H1 (cell line): ENCODE measurements at regions not wholly inside any gene's neighbourhood (a gene's known extent, or its start where the extent isn't known, plus 50 kb on each side); places are given as distances from the start of the nearest gene placed in this dataset.

Experiments
- CTCF ChIA-PET: fragments of 300-600 bp; sonication (Branson Sonifier 250); formaldehyde crosslinking; loops from one replicate; lab custom pipeline; 2021; ENCODE audit not compliant: partially characterized antibody; lab: Charles Lee
- POLR2A ChIA-PET: fragments of 300-600 bp; sonication (Branson Sonifier 250); formaldehyde crosslinking; loops from one replicate; lab custom pipeline; 2021; ENCODE audit warnings: inconsistent platforms; ENCODE audit not compliant: partially characterized antibody; lab: Charles Lee
- DNase-seq, 2 experiments: peaks; one replicate each; pipeline versions ENCODE4 v3.0.0 to v3.0.0-alpha.2; 2010 to 2022; ENCODE audit warnings: low spot score in 2 of 2, low read depth in 1 of 2, mixed read lengths in 1 of 2
- FAIRE-seq: peaks from 2 replicates; lab custom pipeline; 2011; peaks lifted over from hg19 to GRCh38; lab: Jason Lieb, UNC
- H2AFZ ChIP-seq: 2 replicates; pipeline ENCODE4 v1.8.1; 2012; ENCODE audit warnings: low read length, inconsistent platforms
- H2AK5ac ChIP-seq: 2 replicates; pipeline ENCODE4 v1.6.1; 2013; ENCODE audit warnings: low read depth, low read length
- H2BK120ac ChIP-seq: replicated peaks from 2 replicates; pipeline ENCODE3; 2013; ENCODE audit warnings: low read depth, low read length, inconsistent platforms
- H2BK12ac ChIP-seq: 2 replicates; pipeline ENCODE4 v1.6.1; 2013; ENCODE audit warnings: low read depth, low read length
- H2BK15ac ChIP-seq: 2 replicates; pipeline ENCODE4 v1.6.1; 2013; ENCODE audit warnings: low read length
- H2BK20ac ChIP-seq: 2 replicates; pipeline ENCODE4 v1.6.1; 2013; ENCODE audit warnings: low read length
- H2BK5ac ChIP-seq: 2 replicates; pipeline ENCODE4 v1.6.1; 2013; ENCODE audit warnings: low read depth, low read length
- H3K14ac ChIP-seq: 2 replicates; pipeline ENCODE4 v1.6.1; 2013; ENCODE audit warnings: inconsistent platforms; ENCODE audit not compliant: insufficient read length
- H3K18ac ChIP-seq: 2 replicates; pipeline ENCODE4 v1.6.1; 2013; ENCODE audit warnings: low read length; ENCODE audit errors: extremely low read depth
- H3K23ac ChIP-seq: 2 replicates; pipeline ENCODE4 v1.6.1; 2013; ENCODE audit warnings: inconsistent platforms; ENCODE audit not compliant: insufficient read length
- H3K23me2 ChIP-seq: 2 replicates; pipeline ENCODE4 v1.6.1; 2013; ENCODE audit warnings: low read depth, low read length
- H3K27ac ChIP-seq: 2 replicates; pipeline ENCODE4 v1.6.1; 2011; ENCODE audit warnings: low read depth, low read length, inconsistent platforms
- H3K27me3 ChIP-seq, 4 experiments: replicated peaks in 1 of 4; 1 replicate in 1 of 4; 2 replicates in 3 of 4; pipeline versions ENCODE4 v1.6.1 to v1.8.1; 2011 to 2013; ENCODE audit warnings: low read length in 3 of 4, mild to moderate bottlenecking in 3 of 4, inconsistent platforms in 2 of 4, mixed read lengths in 2 of 4, moderate library complexity in 1 of 4; ENCODE audit not compliant: control insufficient read depth in 3 of 4, insufficient read depth in 3 of 4; ENCODE audit errors: extremely low read depth in 1 of 4
- H3K36me3 ChIP-seq, 4 experiments: 2 replicates each; pipeline versions ENCODE4 v1.6.1 to v1.8.1; 2011 to 2013; ENCODE audit warnings: mild to moderate bottlenecking in 4 of 4, low read length in 3 of 4, moderate library complexity in 2 of 4, control low read depth in 1 of 4, inconsistent platforms in 1 of 4; ENCODE audit not compliant: insufficient read depth in 4 of 4, control insufficient read depth in 2 of 4
- H3K4ac ChIP-seq: replicated peaks from 2 replicates; pipeline ENCODE3; 2013; ENCODE audit warnings: low read length, low read depth, mixed read lengths, inconsistent platforms; ENCODE audit not compliant: insufficient read length
- H3K4me1 ChIP-seq, 4 experiments: replicated peaks in 1 of 4; 1 replicate in 1 of 4; 2 replicates in 3 of 4; pipeline versions ENCODE4 v1.6.1 to v1.8.1; 2011 to 2013; ENCODE audit warnings: low read length in 3 of 4, inconsistent platforms in 2 of 4, mixed read lengths in 1 of 4; ENCODE audit not compliant: insufficient read depth in 4 of 4, control insufficient read depth in 3 of 4
- H3K4me2 ChIP-seq, 2 experiments: 2 replicates each; pipeline versions ENCODE4 v1.6.1 to v1.8.1; 2011 to 2013; ENCODE audit warnings: low read depth in 2 of 2, low read length in 2 of 2, control low read depth in 1 of 2, inconsistent platforms in 1 of 2, mild to moderate bottlenecking in 1 of 2; ENCODE audit not compliant: insufficient read depth in 1 of 2
- H3K4me3 ChIP-seq, 4 experiments: fragments of 200-600, 300-600 bp in 1 of 4; sonication (generic), shearing (Covaris generic), sonication (Bioruptor Twin) in 1 of 4; 2 replicates each; pipeline versions ENCODE4 v1.5.1 to v1.8.1; 2011 to 2016; ENCODE audit warnings: low read length in 4 of 4, low read depth in 3 of 4, control low read depth in 2 of 4, inconsistent platforms in 2 of 4, mild to moderate bottlenecking in 2 of 4, mixed read lengths in 1 of 4, moderate library complexity in 1 of 4; ENCODE audit not compliant: insufficient read depth in 2 of 4; ENCODE audit errors: extremely low read depth in 1 of 4
- H3K56ac ChIP-seq: replicated peaks from 2 replicates; pipeline ENCODE3; 2013; ENCODE audit warnings: low read depth, mild to moderate bottlenecking, mixed read lengths, low read length, inconsistent platforms; ENCODE audit not compliant: insufficient read length
- H3K79me1 ChIP-seq: 2 replicates; pipeline ENCODE4 v1.6.1; 2013; ENCODE audit warnings: low read depth, low read length, control low read depth
- H3K79me2 ChIP-seq, 2 experiments: 2 replicates each; pipeline versions ENCODE4 v1.6.1 to v1.8.1; 2012 to 2013; ENCODE audit warnings: low read length in 2 of 2, mild to moderate bottlenecking in 2 of 2, inconsistent platforms in 1 of 2; ENCODE audit not compliant: insufficient read depth in 2 of 2, control insufficient read depth in 1 of 2
- H3K9ac ChIP-seq, 4 experiments: replicated peaks in 1 of 4; 1 replicate in 1 of 4; 2 replicates in 3 of 4; pipeline versions ENCODE4 v1.6.1 to v1.8.1; 2011 to 2013; ENCODE audit warnings: low read depth in 3 of 4, low read length in 3 of 4, control low read depth in 2 of 4, mild to moderate bottlenecking in 2 of 4, moderate library complexity in 2 of 4, inconsistent platforms in 1 of 4; ENCODE audit errors: extremely low read depth in 1 of 4
- H3K9me3 ChIP-seq, 2 experiments: 2 replicates each; pipeline versions ENCODE4 v1.6.1 to v1.8.1; 2012 to 2013; ENCODE audit warnings: mild to moderate bottlenecking in 2 of 2, moderate library complexity in 2 of 2, control low read depth in 1 of 2, inconsistent platforms in 1 of 2, low read depth in 1 of 2, low read length in 1 of 2, mixed read lengths in 1 of 2; ENCODE audit not compliant: insufficient read depth in 2 of 2
- H4K20me1 ChIP-seq, 2 experiments: replicated peaks in 1 of 2; 2 replicates each; pipeline versions ENCODE3 to v1.8.1; 2011 to 2013; ENCODE audit warnings: inconsistent platforms in 2 of 2, low read length in 2 of 2, mild to moderate bottlenecking in 1 of 2; ENCODE audit not compliant: insufficient read depth in 2 of 2, control insufficient read depth in 1 of 2
- H4K5ac ChIP-seq: 2 replicates; pipeline ENCODE4 v1.6.1; 2013; ENCODE audit warnings: low read length, low read depth, mixed read lengths, inconsistent platforms; ENCODE audit not compliant: insufficient read length
- H4K8ac ChIP-seq: 2 replicates; pipeline ENCODE4 v1.8.0; 2013; ENCODE audit warnings: mild to moderate bottlenecking, moderate library complexity, low read length, inconsistent platforms; ENCODE audit not compliant: insufficient read depth; ENCODE audit errors: extremely low read depth
- H4K91ac ChIP-seq: replicated peaks from 2 replicates; pipeline ENCODE3; 2013; ENCODE audit warnings: low read length, mixed read lengths, inconsistent platforms; ENCODE audit not compliant: insufficient read length
- CEBPB ChIP-seq: IDR thresholded peaks from 2 replicates; pipeline ENCODE4 v1.6.1; 2012; ENCODE audit warnings: low read depth, low read length
- CHD2 ChIP-seq: IDR thresholded peaks from 2 replicates; pipeline ENCODE4 v1.6.1; 2012; ENCODE audit warnings: low read length, improper control_type of control experiment
- EGR1 ChIP-seq: IDR thresholded peaks from 2 replicates; pipeline ENCODE4 v1.6.1; 2011; ENCODE audit warnings: low read depth, low read length, borderline replicate concordance
- EP300 ChIP-seq, 2 experiments: IDR thresholded peaks; 1 replicate in 1 of 2; 2 replicates in 1 of 2; pipeline ENCODE4 v1.6.1; 2011 to 2012; ENCODE audit warnings: low read depth in 2 of 2, low read length in 2 of 2, mild to moderate bottlenecking in 2 of 2, borderline replicate concordance in 1 of 2, inconsistent platforms in 1 of 2, moderate library complexity in 1 of 2
- GTF2F1 ChIP-seq: IDR thresholded peaks from 2 replicates; pipeline ENCODE4 v1.6.1; 2012; ENCODE audit warnings: low read depth, low read length, improper control_type of control experiment, borderline replicate concordance
- HDAC6 ChIP-seq: IDR thresholded peaks from one replicate; pipeline ENCODE4 v1.7.1; 2012; ENCODE audit warnings: low read depth, mild to moderate bottlenecking, inconsistent platforms, low read length, moderate library complexity
- POU5F1 ChIP-seq: IDR thresholded peaks from 2 replicates; pipeline ENCODE4 v1.6.1; 2011; ENCODE audit warnings: low read depth, mild to moderate bottlenecking, low read length, moderate library complexity
- RBBP5 ChIP-seq: IDR thresholded peaks from 2 replicates; pipeline ENCODE4 v1.7.1; 2012; ENCODE audit warnings: low read depth, mild to moderate bottlenecking, inconsistent platforms, low read length, moderate library complexity, borderline replicate concordance
- RFX5 ChIP-seq: IDR thresholded peaks from 2 replicates; pipeline ENCODE4 v1.6.1; 2011; ENCODE audit warnings: low read depth, low read length, improper control_type of control experiment, borderline replicate concordance
- RNF2 ChIP-seq: fragments of 200-900, 300-1000 bp; sonication (generic); IDR thresholded peaks from 2 replicates; pipeline ENCODE4 v1.7.1; 2016; ENCODE audit warnings: borderline replicate concordance, low read depth, mild to moderate bottlenecking, antibody characterized with exemption, low read length; ENCODE audit not compliant: poor library complexity, severe bottlenecking; ENCODE audit errors: missing control alignments
- SP2 ChIP-seq: IDR thresholded peaks from 2 replicates; pipeline ENCODE4 v1.6.1; 2012; ENCODE audit warnings: mild to moderate bottlenecking, low read length, inconsistent platforms
- TAF1 ChIP-seq: IDR thresholded peaks from 2 replicates; pipeline ENCODE4 v1.6.1; 2011; ENCODE audit warnings: mild to moderate bottlenecking, low read depth, low read length
- TBP ChIP-seq: IDR thresholded peaks from 2 replicates; pipeline ENCODE4 v1.6.1; 2011; ENCODE audit warnings: low read depth, low read length, improper control_type of control experiment
- ZNF274 ChIP-seq: IDR thresholded peaks from 2 replicates; pipeline ENCODE4 v1.7.0; 2012; ENCODE audit warnings: low read length, borderline replicate concordance; ENCODE audit errors: extremely low read depth
- WGBS, 2 experiments: shearing (Covaris generic) in 1 of 2; methylation state at CpG; one replicate each; pipeline versions ENCODE4 v1.1.6 to v1.1.7; 2013 to 2015; ENCODE audit warnings: low lambda C conversion rate in 2 of 2, mixed read lengths in 2 of 2, inconsistent platforms in 1 of 2, low coverage in 1 of 2, missing lambda C conversion rate in 1 of 2; ENCODE audit not compliant: insufficient replicate concordance in 2 of 2, insufficient coverage in 1 of 2, insufficient read length in 1 of 2; ENCODE audit errors: extremely low coverage in 1 of 2, missing lambda C conversion rate in 1 of 2; 5-methylcytosine and 5-hydroxymethylcytosine counted together

DNA sequence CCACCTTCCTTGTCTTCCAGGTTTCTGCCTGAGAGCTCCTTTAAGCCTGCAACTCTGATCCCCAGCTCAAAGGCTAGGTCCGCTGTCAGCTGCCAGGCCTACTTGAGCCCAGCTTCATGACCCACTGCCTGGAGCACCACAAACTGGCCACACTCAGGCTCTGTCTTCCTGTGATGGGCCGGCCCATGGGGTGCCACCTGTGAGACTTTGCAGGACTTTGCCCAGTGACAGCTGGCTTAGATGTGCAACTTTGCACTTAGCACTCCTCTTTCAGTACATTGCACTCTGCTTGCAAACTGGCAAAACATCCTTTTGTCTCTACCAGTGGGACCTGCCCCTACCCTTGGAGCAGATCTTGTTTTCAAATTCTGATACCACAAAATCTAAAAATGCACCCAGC lies 311.5 kb upstream of the PDE4D start:
- Histone ChIP-seq H2AK5ac (no peak overlapping the region), H2BK15ac (no peak overlapping the region), H2AFZ (no peak overlapping the region), H4K91ac (no peak overlapping the region), H3K36me3 (no peaks in the 10 kb centered on the region), H3K4ac (no peak overlapping the region), H3K9me3 (no peaks in the 10 kb centered on the region)
- WGBS, 2 experiments: 89% methylated on average over 2 of the region's 2 CpGs; no CpG with 5 or more reads in 1 of the 2 experiments
- TF ChIP-seq EP300 (IDR thresholded peaks at IDR 0.05; ENCODE audit: borderline replicate concordance in 1 of 2, low read depth in 2 of 2, low read length in 2 of 2) (no peak), HDAC6 (no peak), ZNF274 (no peak), TBP (no peak), RNF2 (no peak), POU5F1 (no peak), RFX5 (no peak), EGR1 (no peak), SP2 (no peak), RBBP5 (no peak), CEBPB (no peak), TAF1 (no peak), CHD2 (no peak), GTF2F1 (no peak)
- TF ChIP-seq, all 59 proteins: peak for 0
- Histone ChIP-seq H3K56ac (no peak overlapping the region), H3K9ac (no peak overlapping the region), H3K14ac (no peak overlapping the region), H3K23ac (no peak overlapping the region), H3K4me1 (no peaks in the 10 kb centered on the region; a peak in 1 of 7 replicates), H3K18ac (no peak overlapping the region), H3K23me2 (no peaks in the 10 kb centered on the region), H4K5ac (no peak overlapping the region), H2BK20ac (no peak overlapping the region), H2BK12ac (peak overlapping the region; percentile 62; the same call in 1 of the 2 replicates), H3K79me1 (no peaks in the 10 kb centered on the region), H2BK120ac (no peak overlapping the region), H4K8ac (no peak overlapping the region; the same call in 1 of the 2 replicates), H3K79me2 (no peaks in the 10 kb centered on the region), H4K20me1 (no peaks in the 10 kb centered on the region), H3K27ac (no peak overlapping the region), H2BK5ac (no peak overlapping the region), H3K4me3 (no peak overlapping the region), H3K4me2 (no peak overlapping the region), H3K27me3 (no peaks in the 10 kb centered on the region)
- ChIA-PET POLR2A (no interaction called here), CTCF (interaction anchor here (0.6 to 1.2 kb wide), 4 partner anchors 18 to 396 kb away, joined by 3 to 5 read pairs (median 3); no protein-coding TSS in a partner anchor)
- DNase-seq (no peak), FAIRE-seq (no peak)
